H1 (cell line): ENCODE measurements at regions not wholly inside any gene's neighbourhood (a gene's known extent, or its start where the extent isn't known, plus 50 kb on each side); places are given as distances from the start of the nearest gene placed in this dataset.

ENCODE experiments used
- CBX8 ChIP-seq: fragments of 300-800, 300-1000 bp; sonication (generic); IDR thresholded peaks from 2 replicates; pipeline ENCODE4 v1.7.1; 2016; ENCODE audit warnings: low read depth, low read length, borderline replicate concordance
- GABPA ChIP-seq: IDR thresholded peaks from 2 replicates; pipeline ENCODE4 v1.6.1; 2011; ENCODE audit warnings: mild to moderate bottlenecking, low read length, moderate library complexity, borderline replicate concordance; ENCODE audit not compliant: insufficient read depth
- SP4 ChIP-seq: IDR thresholded peaks from 2 replicates; pipeline ENCODE4 v1.6.1; 2012; ENCODE audit warnings: low read length, inconsistent platforms

GRCh38 chr3:184651904-184652303, 60.0 kb downstream of the MAGEF1 start (continued):
- TF ChIP-seq GABPA (no peak), SP4 (no peak), CBX8 (no peak)
